DND-41 (cell line): ENCODE measurements at regions not wholly inside any gene's neighbourhood (a gene's known extent, or its start where the extent isn't known, plus 50 kb on each side); places are given as distances from the start of the nearest gene placed in this dataset.
"Not testable (repeated sequence)": the region's sequence is repeated elsewhere in the genome, so short reads cannot be mapped to it uniquely, and the experiment has no call there.

Source experiments
- ATAC-seq: fragments of 200-7000 bp; cut with Tn5 transposase; 3 replicates; pipeline ENCODE4 v1.9.1; 2021; ENCODE audit warnings: low read depth; ENCODE audit not compliant: insufficient read depth
- DNase-seq: peaks from one replicate; pipeline ENCODE4 v3.0.0-alpha.2; 2020
- H2AFZ ChIP-seq: 2 replicates; pipeline ENCODE4 v1.6.0; 2012; ENCODE audit warnings: low read depth, low read length
- H3K27ac ChIP-seq: 2 replicates; pipeline ENCODE4 v1.5.1; 2012; ENCODE audit warnings: low read length, inconsistent platforms
- H3K27me3 ChIP-seq: fragments of 200-600 bp; sonication (generic); 2 replicates; pipeline ENCODE4 v1.6.0; 2012; ENCODE audit warnings: low read length, mild to moderate bottlenecking, inconsistent platforms; ENCODE audit not compliant: insufficient read depth, poor library complexity
- H3K36me3 ChIP-seq: 2 replicates; pipeline ENCODE4 v1.5.1; 2012; ENCODE audit warnings: low read length, inconsistent platforms; ENCODE audit not compliant: insufficient read depth
- H3K4me1 ChIP-seq: 2 replicates; pipeline ENCODE4 v1.5.1; 2012; ENCODE audit warnings: mild to moderate bottlenecking, low read length; ENCODE audit not compliant: insufficient read depth
- H3K4me2 ChIP-seq: 2 replicates; pipeline ENCODE4 v1.6.0; 2012; ENCODE audit warnings: mild to moderate bottlenecking, moderate library complexity, low read length, inconsistent platforms; ENCODE audit not compliant: insufficient read depth
- H3K4me3 ChIP-seq, 2 experiments: fragments of 200-600 bp in 1 of 2; shearing (Covaris generic) in 1 of 2; 2 replicates each; pipeline ENCODE4 v1.5.1; 2012 to 2016; ENCODE audit warnings: inconsistent platforms in 2 of 2, low read length in 2 of 2, mild to moderate bottlenecking in 2 of 2, low read depth in 1 of 2, moderate library complexity in 1 of 2
- H3K79me2 ChIP-seq: 2 replicates; pipeline ENCODE4 v1.6.0; 2012; ENCODE audit warnings: low read length, inconsistent platforms; ENCODE audit not compliant: insufficient read depth
- H3K9ac ChIP-seq: 2 replicates; pipeline ENCODE4 v1.6.0; 2012; ENCODE audit warnings: low read depth, mild to moderate bottlenecking, inconsistent platforms, low read length, moderate library complexity
- H3K9me3 ChIP-seq: 2 replicates; pipeline ENCODE4 v1.5.1; 2012; ENCODE audit warnings: low read length, moderate library complexity, mild to moderate bottlenecking, inconsistent platforms; ENCODE audit not compliant: insufficient read depth, severe bottlenecking
- H4K20me1 ChIP-seq: 2 replicates; pipeline ENCODE4 v1.6.0; 2012; ENCODE audit warnings: low read length; ENCODE audit not compliant: insufficient read depth
- CTCF ChIP-seq: IDR thresholded peaks from 2 replicates; pipeline ENCODE4 v1.5.1; 2012; ENCODE audit warnings: borderline replicate concordance, low read length, moderate library complexity, mild to moderate bottlenecking; ENCODE audit not compliant: poor library complexity, severe bottlenecking; ENCODE audit errors: extremely low read depth
- EZH2 ChIP-seq: IDR thresholded peaks from 3 replicates; pipeline ENCODE4 v1.6.1; 2012; ENCODE audit warnings: borderline replicate concordance, low read depth, mild to moderate bottlenecking, moderate library complexity, low read length, inconsistent platforms; ENCODE audit not compliant: severe bottlenecking

DNA sequence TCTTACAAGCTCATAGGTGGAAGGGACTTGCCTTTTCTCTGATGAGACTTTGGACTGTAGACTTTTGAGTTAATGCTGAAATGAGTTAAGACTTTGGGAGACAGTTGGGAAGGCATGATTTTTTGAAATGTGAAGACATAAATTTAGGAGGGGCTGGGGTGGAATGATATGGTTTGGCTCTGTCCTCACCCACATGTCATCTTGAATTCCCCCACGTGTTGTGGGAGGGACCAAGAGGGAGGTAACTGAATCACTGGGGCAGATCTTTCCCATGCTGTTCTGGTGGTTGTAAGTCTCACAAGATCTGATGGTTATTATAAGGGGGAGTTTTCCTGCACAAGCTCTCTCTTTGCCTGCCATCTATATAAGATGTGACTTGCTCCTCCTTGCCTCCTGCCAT, 777.9 kb downstream of the CENPC start:
- Histone ChIP-seq H3K36me3 (no peaks in the 10 kb centered on the region), H2AFZ (peak overlapping the region; percentile 38; the same call in 1 of the 2 replicates), H3K9ac (no peak overlapping the region), H4K20me1 (no peaks in the 10 kb centered on the region), H3K4me3 (no peak overlapping the region), H3K27ac (no peak overlapping the region), H3K4me2 (no peak overlapping the region), H3K9me3 (no peaks in the 10 kb centered on the region), H3K4me1 (peaks cover 5% of the 10 kb centered on the region; the same call in 1 of the 2 replicates), H3K27me3 (no peaks in the 10 kb centered on the region), H3K79me2 (no peaks in the 10 kb centered on the region)
- TF ChIP-seq CTCF (no peak), EZH2 (no peak)
- ATAC-seq = no peak
- DNase-seq = no peak

DNA sequence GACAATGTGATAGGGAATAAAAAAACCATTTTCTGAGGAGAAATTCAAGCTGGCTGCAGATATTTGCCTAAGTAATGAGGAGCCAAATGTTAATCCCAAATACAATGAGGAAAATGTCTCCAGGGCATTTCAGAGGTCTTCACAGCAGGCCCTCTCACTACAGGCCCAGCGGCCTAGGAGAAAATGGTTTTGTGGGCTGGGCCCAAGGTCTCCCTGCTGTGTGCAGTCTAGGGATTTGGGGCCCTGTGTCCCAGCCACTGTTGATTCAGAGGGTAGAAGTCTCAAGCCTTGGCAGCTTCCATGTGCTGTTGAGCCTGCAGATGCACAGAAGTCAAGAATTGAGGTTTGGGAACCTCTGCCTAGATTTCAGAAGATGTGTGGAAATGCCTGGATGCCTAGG, 778.7 kb downstream of the CENPC start:
- Histone ChIP-seq H3K9ac (no peak overlapping the region), H3K9me3 (no peaks in the 10 kb centered on the region), H3K27me3 (no peaks in the 10 kb centered on the region), H3K4me1 (peaks cover 5% of the 10 kb centered on the region; the same call in 1 of the 2 replicates), H3K4me2 (no peak overlapping the region), H3K4me3 (no peak overlapping the region), H2AFZ (no peak overlapping the region), H3K27ac (no peak overlapping the region), H3K79me2 (no peaks in the 10 kb centered on the region), H4K20me1 (no peaks in the 10 kb centered on the region), H3K36me3 (no peaks in the 10 kb centered on the region)
- ATAC-seq (no peak), DNase-seq (no peak)
- TF ChIP-seq EZH2 (no peak), CTCF (no peak)

- no peak for DNase-seq
- Histone ChIP-seq H3K27ac (no peak overlapping the region), H3K4me3 (no peak overlapping the region), H2AFZ (no peak overlapping the region), H3K36me3 (no peaks in the 10 kb centered on the region), H3K27me3 (no peaks in the 10 kb centered on the region), H4K20me1 (no peaks in the 10 kb centered on the region), H3K4me1 (no peaks in the 10 kb centered on the region), H3K9me3 (no peaks in the 10 kb centered on the region), H3K4me2 (no peak overlapping the region), H3K9ac (no peak overlapping the region), H3K79me2 (no peaks in the 10 kb centered on the region)
- TF ChIP-seq EZH2 = no peak
- no peak for TF ChIP-seq CTCF
- no peak for ATAC-seq
Observed at GRCh38 chr4:66750273-66750672, 795.0 kb downstream of the CENPC start.

- not testable (repeated sequence) for H3K4me3 ChIP-seq, H3K27ac ChIP-seq, H3K36me3 ChIP-seq, H4K20me1 ChIP-seq, H3K27me3 ChIP-seq, H3K4me2 ChIP-seq, H2AFZ ChIP-seq, H3K79me2 ChIP-seq, DNase-seq, H3K9ac ChIP-seq, ATAC-seq, H3K9me3 ChIP-seq, H3K4me1 ChIP-seq
Observed at GRCh38 chr4:66746918-66747317, 798.4 kb downstream of the CENPC start.
